KG1 (cell line): ENCODE measurements at regions not wholly inside any gene's neighbourhood (a gene's known extent, or its start where the extent isn't known, plus 50 kb on each side); places are given as distances from the start of the nearest gene placed in this dataset.

Source experiments
- DNase-seq: peaks from one replicate; lab custom pipeline; 2025; lab: John Stamatoyannopoulos, UW

DNA sequence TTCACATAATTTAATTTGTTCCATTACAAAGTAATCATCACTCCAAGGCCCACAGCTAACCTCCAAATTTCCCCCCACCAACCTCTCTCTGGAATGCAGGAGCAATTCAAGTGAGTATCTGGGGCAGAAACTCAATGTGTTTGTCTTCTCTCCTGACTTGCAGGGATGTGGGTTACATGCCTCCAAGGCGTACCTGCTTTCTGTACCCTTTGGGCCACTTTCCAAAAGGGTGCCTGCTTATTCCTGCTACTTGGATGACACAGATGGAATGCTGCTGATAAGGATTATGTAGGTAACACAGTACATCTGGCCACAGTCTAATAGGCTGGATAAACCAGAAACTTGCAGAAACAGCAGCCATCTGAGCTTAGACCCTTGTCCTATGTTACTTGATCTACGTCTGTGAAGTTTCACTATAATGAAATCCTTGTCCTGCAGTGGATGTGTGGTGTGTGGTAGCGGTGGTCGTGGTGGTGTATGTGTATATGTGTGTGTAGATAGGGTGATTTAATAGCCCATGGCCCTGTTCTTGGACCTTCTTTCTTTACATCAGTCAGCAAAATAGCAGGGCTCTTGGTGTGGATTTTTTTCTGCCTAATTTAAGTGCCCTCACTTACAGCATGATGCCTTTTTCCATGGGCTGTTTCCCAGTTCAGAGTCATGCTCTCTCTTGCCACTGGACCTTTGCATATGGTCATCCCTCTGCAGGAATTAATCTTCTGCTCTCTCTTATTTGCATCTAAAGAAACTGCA, 175.9 kb downstream of the ZDHHC21 start:
- no peak for DNase-seq

DNA sequence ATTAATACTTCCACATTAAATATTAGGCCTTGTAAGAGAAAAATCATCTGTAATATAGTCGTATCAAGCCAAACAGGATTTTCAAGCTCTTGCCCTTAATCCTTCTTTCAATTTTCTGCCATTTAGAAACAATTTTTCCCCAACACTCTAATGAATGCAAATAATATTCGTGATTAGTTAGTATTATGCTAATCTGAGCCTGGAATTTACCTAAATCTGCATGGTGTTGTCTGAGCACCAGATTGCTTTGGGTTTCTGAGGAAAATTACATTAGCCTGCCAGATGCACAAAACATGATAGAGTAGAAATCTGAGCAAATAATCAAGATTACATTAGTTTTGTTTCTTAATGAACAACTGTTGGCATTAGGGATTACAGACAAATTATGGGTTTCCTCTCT, 176.6 kb downstream of the ZDHHC21 start:
- DNase-seq: no peak

- no peak for DNase-seq
Observed at GRCh38 chr9:14515571-14516198, 177.5 kb downstream of the ZDHHC21 start.

GRCh38 chr9:14515049-14515448, 178.2 kb downstream of the ZDHHC21 start:
- DNase-seq: no peak

DNA sequence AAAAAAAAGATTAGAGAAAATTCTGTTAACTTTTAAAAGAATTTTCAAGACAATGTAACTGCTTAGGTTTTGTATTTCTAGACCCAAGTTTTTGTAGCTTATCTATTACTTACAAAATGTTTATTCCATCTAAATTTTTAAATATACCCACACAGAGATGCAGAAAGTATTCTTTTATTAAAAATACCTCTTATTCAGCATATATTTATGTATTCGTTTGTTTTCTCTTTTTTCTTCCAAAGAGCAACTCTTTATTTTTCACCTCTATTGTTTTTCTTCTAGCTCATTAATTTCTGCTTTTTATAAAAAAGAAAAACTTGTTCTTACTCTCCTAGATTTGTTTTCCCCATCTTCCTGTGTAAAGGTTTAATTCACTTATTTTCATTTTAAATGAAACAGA, 180.3 kb downstream of the ZDHHC21 start:
- DNase-seq: no peak

- no peak for DNase-seq
Observed at GRCh38 chr9:14511452-14511851, 181.8 kb downstream of the ZDHHC21 start.

DNA sequence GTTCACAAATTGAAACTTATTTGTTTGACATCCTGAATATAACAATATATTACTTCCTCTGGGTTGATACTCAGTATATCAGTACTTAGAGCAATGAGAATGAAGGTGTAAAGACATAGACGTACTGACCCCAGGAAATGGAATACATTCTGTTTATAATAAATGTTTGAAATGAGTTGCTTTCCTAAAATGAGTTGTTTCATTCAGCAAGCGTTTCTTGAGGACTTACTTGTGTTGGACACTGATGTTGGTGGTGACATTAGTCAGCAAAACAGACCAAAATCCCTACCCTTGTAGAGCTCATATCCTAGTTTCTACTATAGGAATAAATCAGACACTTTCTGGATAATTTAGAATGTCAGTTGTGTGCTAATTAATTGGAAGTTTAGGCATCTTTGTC, 184.3 kb downstream of the ZDHHC21 start:
- no peak for DNase-seq

GRCh38 chr9:14501366-14501765, 187.4 kb upstream of the NFIB start:
- no peak for DNase-seq

DNA sequence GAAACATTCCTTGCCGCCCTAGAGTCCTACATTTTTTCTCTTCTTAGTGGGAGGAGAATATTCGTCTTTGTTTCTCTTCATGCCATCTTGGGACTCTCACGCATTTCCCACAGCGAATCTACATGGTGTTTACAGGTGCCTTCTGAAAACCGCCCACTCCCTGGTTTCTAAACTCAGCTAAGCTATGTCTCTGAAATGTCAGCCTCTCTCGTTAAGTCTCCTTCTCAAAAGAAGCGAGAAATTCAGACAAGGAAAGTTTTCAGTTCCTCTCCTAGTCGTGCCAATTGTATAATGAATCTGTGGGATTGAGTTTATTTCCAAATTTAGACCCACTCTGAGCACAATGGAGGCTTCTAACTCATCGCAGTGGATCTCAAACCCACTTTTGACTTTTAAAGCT, 186.8 kb upstream of the NFIB start:
- no peak for DNase-seq

- no peak for DNase-seq
Observed at GRCh38 chr9:14499976-14500375, 186.0 kb upstream of the NFIB start.

DNA sequence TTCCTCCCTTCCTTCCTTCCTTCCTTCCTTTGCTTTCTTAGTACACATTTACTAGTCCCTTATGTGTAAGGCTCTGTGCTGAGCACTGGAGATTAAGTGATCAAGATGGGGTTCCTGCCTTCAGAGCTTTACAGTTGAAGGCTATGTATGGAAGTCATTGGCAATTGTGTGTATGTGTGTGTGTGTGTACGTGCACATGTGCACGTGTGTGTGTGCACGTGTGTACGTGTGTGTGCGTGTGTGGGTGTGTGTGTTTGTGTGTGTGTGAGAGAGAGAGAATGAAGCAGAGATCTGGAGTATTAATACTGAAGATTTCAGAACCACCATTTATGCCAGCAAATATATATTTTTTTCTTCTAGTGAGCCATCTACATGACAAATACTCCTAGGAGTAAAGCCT, 184.9 kb upstream of the NFIB start:
- DNase-seq: no peak

DNA sequence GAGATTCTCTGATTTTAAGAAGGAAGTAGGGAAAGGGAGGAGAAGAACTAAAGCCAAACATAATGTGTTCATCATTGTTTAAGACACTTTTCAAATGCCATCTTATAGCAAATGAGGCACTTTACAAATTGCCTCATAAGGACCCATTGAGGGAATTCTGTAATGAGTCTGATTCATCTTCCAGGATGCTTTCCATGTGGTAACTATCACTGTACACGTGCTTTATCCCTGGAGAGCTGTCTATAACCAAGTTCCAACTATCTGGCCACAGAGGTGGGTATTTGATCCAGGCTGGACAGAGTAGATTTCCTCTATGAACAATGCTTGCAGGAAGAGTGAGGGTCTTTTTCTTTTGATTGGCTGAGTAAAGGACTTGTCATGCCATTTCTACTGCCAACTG, 183.5 kb upstream of the NFIB start:
- no peak for DNase-seq

- no peak for DNase-seq
Observed at GRCh38 chr9:14488421-14489190, 174.7 kb upstream of the NFIB start.

GRCh38 chr9:14487547-14488185, 173.7 kb upstream of the NFIB start:
- no peak for DNase-seq

DNA sequence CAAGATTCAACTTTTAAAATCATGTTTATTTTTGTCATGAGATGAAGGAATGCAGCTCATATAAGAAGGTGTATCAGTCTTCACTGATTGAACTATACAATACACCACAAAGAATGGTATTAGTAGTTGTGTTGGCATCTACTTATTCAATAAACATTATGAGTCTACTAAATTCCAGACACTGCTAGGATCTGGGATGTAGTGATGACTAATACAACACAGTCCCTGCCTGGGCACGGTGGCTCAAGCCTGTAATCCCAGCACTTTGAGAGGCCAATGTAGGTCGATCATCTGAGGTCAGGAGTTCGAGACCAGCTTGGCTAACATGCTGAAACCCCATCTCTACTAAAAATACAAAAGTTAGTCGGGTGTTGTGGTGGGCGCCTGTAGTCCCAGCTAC, 171.4 kb upstream of the NFIB start:
- no peak for DNase-seq

- DNase-seq: no peak
Observed at GRCh38 chr9:14482856-14483255, 168.9 kb upstream of the NFIB start.

GRCh38 chr9:14480526-14480925, 166.6 kb upstream of the NFIB start:
- no peak for DNase-seq

GRCh38 chr9:14479163-14479560, 165.2 kb upstream of the NFIB start:
- no peak for DNase-seq

DNA sequence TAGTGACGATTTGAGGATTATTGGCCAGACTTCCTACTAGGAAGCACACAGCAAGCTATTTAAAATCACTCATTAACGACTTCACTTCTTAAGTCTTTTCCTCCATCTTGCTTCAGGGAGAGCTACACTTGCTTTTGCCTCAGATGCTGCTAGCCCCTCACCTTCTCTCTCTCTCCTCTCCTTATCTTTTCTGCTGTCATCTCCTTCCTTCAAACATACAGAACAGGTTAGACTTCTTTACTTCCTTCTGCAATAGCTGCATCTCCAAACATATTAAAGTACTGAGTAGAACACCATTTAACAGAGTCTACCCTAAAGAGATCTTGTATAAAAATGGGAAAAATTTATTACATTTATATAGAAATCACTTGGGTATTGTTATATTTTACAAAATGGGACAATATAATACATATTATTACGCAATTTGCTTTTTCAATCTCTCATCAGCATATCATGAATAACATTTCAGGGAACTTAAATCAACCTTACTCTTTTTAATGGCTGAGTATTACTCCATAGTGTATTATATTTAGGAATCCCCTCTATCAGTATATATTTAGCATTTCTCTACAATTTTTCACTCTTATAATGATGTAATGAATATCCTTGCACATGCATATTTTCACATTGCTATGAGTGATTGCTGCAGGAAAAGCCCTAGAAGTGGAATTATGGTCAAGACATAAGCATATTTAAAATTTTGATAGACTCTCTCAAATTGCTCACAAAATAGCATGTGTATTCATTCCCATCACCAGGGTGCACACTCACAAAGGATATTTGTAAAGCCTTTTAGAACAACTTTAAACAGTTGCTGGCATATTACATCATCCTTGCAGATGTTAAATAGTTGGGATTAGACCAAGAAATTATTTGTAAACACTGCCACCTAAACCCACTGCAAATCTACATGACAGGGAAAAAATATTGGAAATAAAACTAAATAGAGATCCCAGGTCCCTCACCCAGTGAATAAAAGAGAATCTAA, 164.5 kb upstream of the NFIB start:
- no peak for DNase-seq

DNA sequence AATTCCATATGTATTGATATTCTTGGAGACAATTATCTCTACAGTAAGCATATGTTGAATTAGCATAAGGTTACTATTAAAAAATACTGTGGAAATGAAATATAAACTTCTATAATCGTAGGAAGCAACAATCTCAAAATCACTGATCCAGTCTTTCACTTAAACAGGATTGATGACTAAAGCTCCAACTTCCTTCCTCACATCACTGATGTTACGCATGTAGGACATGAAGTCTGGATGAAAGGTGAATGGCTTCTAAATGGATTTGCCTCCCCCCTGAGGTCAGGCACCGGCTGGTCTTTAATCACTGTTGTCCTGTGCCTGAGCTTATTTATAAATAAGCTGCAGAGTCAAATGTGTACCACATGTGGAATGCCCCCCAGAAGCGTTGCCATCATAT, 157.1 kb upstream of the NFIB start:
- DNase-seq: no peak

DNA sequence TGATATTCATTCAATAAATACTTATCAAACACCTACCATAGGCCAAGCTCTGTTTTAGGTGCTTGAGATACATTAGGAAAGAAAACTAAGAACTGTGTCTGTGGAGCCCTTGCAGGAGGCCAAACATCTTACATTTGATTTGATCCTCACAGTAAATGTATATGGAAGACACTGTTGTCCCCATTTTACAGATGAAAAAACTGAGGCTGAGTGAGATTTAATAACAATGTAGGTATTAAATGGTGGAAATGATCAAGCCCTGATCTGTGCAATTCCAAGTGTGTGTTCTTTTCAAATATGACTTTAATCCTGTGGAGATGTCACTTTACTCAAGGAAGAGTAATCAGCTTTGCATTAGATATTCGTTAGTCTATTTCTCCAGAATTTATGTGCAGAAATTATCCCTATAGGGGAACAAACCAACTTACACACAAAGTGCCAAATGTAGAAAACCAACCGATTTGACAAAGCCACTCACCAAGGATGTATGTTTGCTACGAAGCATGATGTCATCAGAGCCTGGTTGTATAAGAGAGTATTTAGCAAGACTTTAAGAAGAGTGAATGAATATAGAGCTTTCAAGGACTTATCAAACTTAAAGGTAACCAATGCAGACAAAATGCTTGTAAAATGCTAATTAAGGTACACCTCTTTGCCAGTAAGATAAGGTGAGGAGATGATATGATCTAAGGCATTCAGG, 153.9 kb upstream of the NFIB start:
- no peak for DNase-seq
